Body of pancreas (tissue), 4 donors: ENCODE measurements at regions not wholly inside any gene's neighbourhood (a gene's known extent, or its start where the extent isn't known, plus 50 kb on each side); places are given as distances from the start of the nearest gene placed in this dataset.

ENCODE experiments used
- ATAC-seq: fragments of 150-250 bp; one replicate; pipeline ENCODE4 v1.9.1; 2016
- DNase-seq, 4 donors: peaks; one replicate each; pipeline ENCODE4 v3.0.0-alpha.2; 2019
- H3K27ac ChIP-seq, 4 donors: fragments of 200-600 bp; sonication (generic); 1 replicate in 3 of 4; 2 replicates in 1 of 4; pipeline versions ENCODE4 v1.5.1 to v1.6.1; 2016 to 2019; ENCODE audit warnings: mild to moderate bottlenecking in 1 of 4, mixed read lengths in 1 of 4, moderate library complexity in 1 of 4
- H3K27me3 ChIP-seq, 2 donors: fragments of 200-600 bp; sonication (generic); one replicate each; pipeline ENCODE4 v1.6.0; 2016; ENCODE audit warnings: mild to moderate bottlenecking in 1 of 2
- H3K36me3 ChIP-seq, 2 donors: fragments of 200-600 bp; sonication (generic); replicated peaks in 1 of 2; 2 replicates each; pipeline ENCODE4 v1.5.1; 2016; ENCODE audit warnings: low read depth in 2 of 2; ENCODE audit not compliant: insufficient read depth in 1 of 2
- H3K4me1 ChIP-seq: fragments of 200-600 bp; sonication (generic); one replicate; pipeline ENCODE4 v1.6.0; 2016
- H3K4me3 ChIP-seq, 2 donors: fragments of 200-600 bp; sonication (generic); 1 replicate in 1 of 2; 2 replicates in 1 of 2; pipeline ENCODE4 v1.5.1; 2016 to 2019
- H3K9me3 ChIP-seq, 3 donors: fragments of 200-600 bp; sonication (generic); 1 replicate in 2 of 3; 2 replicates in 1 of 3; pipeline ENCODE4 v1.5.1; 2016
- POLR2A ChIP-seq, 3 donors: fragments of 450-650 bp; IDR thresholded peaks; one replicate each; pipeline ENCODE4 v1.6.1; 2016; ENCODE audit warnings: antibody characterized with exemption in 3 of 3, mild to moderate bottlenecking in 2 of 3
- WGBS, 2 donors: methylation state at CpG; one replicate each; pipeline ENCODE4 v1.1.5; 2017; 5-methylcytosine and 5-hydroxymethylcytosine counted together
- intact Hi-C: fragments of 100-400 bp; cut with DNase I; formaldehyde crosslinking; loops from one replicate; pipeline ENCODE4 v1.15.1; 2023
- TF ChIP-seq, protein P1 (sequence below), 7 experiments: fragments of 450-650 bp in 4 of 7; fragments of 200-600 bp in 3 of 7; sonication (generic) in 3 of 7; IDR thresholded peaks; one replicate each; pipeline ENCODE4 v1.5.1; 2016 to 2019; ENCODE audit warnings: antibody characterized with exemption in 7 of 7

DNA sequence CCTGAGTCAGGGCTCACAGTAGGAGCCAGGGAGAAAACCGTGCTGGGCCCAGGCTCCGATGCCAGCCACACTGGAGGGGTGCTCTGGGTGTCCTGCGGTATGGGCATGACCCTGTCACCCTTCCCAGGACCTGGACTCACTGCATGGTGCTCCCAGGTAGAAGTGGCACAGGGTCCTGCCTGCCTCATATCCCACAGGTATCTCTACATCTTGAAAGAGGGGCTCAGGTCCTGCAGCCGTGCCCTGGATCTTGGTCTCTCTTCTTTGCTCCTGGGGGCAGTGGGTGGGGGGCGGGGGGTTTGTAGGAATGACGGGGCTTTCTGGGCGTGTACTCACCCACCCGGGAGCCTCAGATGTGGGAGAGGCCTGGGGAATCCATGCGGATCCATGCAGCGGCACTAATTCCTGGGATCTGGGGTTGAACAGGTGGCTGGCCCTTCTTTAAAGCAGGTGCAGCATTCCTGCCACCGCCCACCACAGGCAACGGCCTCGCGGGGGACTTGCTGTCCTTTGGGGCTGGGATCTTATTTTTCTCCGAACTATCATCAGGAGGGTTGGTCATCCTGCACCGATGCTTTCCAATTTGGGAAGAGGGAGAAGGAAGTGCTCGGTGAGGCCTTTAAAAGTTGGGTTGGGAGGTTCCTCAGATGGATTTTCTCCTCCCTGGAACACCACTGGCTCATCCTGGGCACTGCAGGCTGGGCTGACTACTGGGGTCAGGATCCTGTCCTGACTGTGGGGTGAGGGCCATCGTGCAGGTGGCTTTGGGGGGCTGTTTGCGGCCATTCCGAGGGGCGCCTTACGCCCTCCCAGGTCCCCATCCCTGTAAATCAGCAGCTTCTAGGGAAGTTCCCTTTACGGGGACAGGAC lies 886.4 kb downstream of the BRD1 start:
- H3K27ac ChIP-seq, result no peak overlapping the region
- TF ChIP-seq, protein P1, sequence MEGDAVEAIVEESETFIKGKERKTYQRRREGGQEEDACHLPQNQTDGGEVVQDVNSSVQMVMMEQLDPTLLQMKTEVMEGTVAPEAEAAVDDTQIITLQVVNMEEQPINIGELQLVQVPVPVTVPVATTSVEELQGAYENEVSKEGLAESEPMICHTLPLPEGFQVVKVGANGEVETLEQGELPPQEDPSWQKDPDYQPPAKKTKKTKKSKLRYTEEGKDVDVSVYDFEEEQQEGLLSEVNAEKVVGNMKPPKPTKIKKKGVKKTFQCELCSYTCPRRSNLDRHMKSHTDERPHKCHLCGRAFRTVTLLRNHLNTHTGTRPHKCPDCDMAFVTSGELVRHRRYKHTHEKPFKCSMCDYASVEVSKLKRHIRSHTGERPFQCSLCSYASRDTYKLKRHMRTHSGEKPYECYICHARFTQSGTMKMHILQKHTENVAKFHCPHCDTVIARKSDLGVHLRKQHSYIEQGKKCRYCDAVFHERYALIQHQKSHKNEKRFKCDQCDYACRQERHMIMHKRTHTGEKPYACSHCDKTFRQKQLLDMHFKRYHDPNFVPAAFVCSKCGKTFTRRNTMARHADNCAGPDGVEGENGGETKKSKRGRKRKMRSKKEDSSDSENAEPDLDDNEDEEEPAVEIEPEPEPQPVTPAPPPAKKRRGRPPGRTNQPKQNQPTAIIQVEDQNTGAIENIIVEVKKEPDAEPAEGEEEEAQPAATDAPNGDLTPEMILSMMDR (IDR thresholded peaks at IDR 0.05), result no peak
- TF ChIP-seq POLR2A (IDR thresholded peaks at IDR 0.05), result no peak
- H3K27me3 ChIP-seq, result no peaks in the 10 kb centered on the region
- H3K4me3 ChIP-seq, result no peak overlapping the region
- no peaks in the 10 kb centered on the region for H3K4me1 ChIP-seq
- ATAC-seq (no peak), DNase-seq (no peak)
- H3K36me3 ChIP-seq, result no peaks in the 10 kb centered on the region
- intact Hi-C loops, result no loop called here
- H3K9me3 ChIP-seq, result no peaks in the 10 kb centered on the region
- 59 to 66% methylated on average over 13 to 23 of the region's 23 CpGs for WGBS, 2 donors

DNA sequence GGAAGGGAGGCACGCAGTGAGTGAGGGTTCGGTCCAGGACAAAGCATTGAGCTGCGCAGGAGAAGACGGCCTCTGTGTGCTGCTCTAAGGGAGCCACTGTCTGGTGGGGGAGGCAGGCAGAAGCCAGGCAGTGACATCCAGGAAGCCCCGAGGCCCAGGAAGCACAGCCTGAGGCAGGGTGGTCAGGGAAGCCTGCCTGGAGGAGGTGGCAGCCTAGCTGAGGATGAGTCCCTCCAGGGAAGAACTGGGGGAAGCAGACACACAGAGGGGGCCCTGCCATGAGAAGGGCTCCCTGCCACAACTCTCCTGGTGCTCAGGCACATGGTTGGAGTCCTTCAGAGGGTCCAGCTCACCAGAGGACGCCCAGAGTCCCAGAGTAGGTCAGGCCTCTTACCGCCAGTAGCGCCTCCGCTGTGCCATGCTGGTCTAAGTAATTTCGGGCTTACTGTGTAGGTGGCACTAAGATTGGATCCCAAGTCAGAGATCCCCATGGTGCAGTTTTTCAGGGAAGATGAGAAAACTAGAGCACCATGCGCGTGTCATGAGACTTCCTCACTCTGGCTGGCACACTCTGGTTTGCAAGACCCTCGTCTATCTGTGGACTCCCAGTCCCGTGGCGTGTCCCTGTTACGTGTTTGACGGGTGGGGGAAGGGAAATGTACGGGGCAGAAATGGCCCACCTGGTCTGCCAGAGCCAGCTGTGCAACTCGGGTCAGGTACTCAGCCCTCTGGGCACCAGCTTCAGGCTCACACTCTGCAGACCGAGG lies 887.2 kb downstream of the BRD1 start:
- Histone ChIP-seq H3K9me3 (no peaks in the 10 kb centered on the region), H3K27me3 (no peaks in the 10 kb centered on the region), H3K36me3 (no peaks in the 10 kb centered on the region), H3K4me3 (no peak overlapping the region), H3K4me1 (no peaks in the 10 kb centered on the region), H3K27ac (no peak overlapping the region)
- DNase-seq, result no peak
- intact Hi-C loops, result no loop called here
- no peak for TF ChIP-seq POLR2A (IDR thresholded peaks at IDR 0.05)
- TF ChIP-seq, protein P1 (IDR thresholded peaks at IDR 0.05), result no peak
- ATAC-seq, result no peak
- WGBS, 2 donors, result 60 to 68% methylated on average over 10 to 20 of the region's 20 CpGs

DNA sequence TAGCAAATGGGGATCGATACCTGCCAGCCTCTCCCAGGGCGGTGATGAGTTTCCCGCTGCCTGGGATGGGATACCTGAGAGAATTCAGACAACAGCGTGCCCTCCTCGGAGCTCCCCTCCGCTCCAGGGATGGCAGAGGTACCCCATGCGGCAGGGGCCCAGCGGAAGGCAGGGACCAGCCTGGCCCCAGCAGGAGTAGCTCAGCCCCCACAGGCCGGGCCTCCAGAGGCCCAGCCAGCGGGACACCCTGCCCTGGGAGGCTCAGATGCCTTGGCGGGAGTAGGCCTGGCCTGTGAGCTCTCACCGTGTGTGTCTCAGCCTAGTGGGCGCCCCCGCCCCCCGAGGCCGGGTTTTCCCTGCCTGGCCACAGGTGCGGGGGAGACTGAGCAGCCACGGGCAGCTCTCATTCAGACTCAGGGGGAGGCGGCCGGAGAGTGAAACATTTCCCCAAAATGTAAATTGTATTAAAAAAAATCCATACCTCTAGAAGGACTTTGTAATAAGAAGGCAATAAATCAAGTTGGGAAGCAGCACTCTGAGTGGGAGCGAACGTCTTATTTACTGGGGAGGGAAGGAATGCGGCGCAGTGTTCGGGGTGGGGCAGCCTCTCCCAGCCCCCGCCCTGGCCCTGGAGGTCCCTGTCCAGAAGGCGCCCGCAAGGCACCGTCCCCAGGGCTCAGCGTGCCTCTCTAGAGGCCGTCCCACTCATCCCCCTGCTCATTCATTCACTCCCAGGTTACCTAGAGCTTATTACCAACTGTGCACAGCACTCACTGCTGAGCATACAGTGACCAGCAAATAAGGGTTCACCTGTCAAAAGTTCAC lies 888.0 kb downstream of the BRD1 start:
- DNase-seq (no peak), ATAC-seq (no peak)
- no peaks in the 10 kb centered on the region for H3K4me1 ChIP-seq
- H3K9me3 ChIP-seq, result no peaks in the 10 kb centered on the region
- H3K36me3 ChIP-seq, result no peaks in the 10 kb centered on the region
- H3K27ac ChIP-seq, result no peak overlapping the region
- no peaks in the 10 kb centered on the region for H3K27me3 ChIP-seq
- intact Hi-C loops, result no loop called here
- WGBS, 2 donors, result 41 to 48% methylated on average over 21 to 31 of the region's 31 CpGs
- H3K4me3 ChIP-seq, result no peak overlapping the region
- no peak for TF ChIP-seq POLR2A (IDR thresholded peaks at IDR 0.05)
- TF ChIP-seq, protein P1 (IDR thresholded peaks at IDR 0.05), result no peak

DNA sequence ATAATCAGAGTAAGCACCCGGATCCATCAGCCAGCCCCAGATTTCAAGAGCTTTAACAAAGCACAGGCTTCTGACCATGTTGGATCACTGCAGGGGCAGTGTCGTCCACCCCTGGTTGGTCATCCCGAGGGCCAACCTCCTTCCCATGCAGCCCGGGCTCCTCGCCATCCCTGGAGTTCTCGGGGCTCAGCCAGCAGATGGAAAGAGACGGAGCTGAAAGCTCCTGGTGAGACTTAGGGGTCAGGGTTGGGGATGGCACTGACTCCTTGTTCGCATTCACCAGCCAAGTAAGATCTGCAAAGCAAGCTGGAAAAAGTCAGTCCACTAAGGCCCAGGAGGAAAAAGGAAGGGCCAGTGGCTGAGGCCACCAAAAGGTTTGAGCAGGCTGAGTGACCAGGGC lies 888.9 kb downstream of the BRD1 start:
- intact Hi-C loops, result no loop called here

More for the DNA sequence above, 888.9 kb downstream of the BRD1 start:
- no peak for ATAC-seq
- H3K4me1 ChIP-seq, result no peaks in the 10 kb centered on the region
- TF ChIP-seq, protein P1 (IDR thresholded peaks at IDR 0.05), result no peak
- no peak for TF ChIP-seq POLR2A (IDR thresholded peaks at IDR 0.05)
- no peak overlapping the region for H3K4me3 ChIP-seq
- WGBS, 2 donors, result 53 to 61% methylated on average over 6 to 8 of the region's 8 CpGs
- no peak for DNase-seq
- no peaks in the 10 kb centered on the region for H3K9me3 ChIP-seq
- H3K27ac ChIP-seq, result no peak overlapping the region
- no peaks in the 10 kb centered on the region for H3K36me3 ChIP-seq
- no peaks in the 10 kb centered on the region for H3K27me3 ChIP-seq
